Loucy (cell line): ENCODE measurements at regions not wholly inside any gene's neighbourhood (a gene's known extent, or its start where the extent isn't known, plus 50 kb on each side); places are given as distances from the start of the nearest gene placed in this dataset.

ENCODE experiments used
- H2AFZ ChIP-seq: fragments of 200-600 bp; sonication (generic); 2 replicates; pipeline ENCODE4 v1.6.0; 2016; ENCODE audit warnings: antibody characterized with exemption, mild to moderate bottlenecking, low read length, moderate library complexity
- H3F3A ChIP-seq: fragments of 200-600 bp; 2 replicates; pipeline ENCODE4 v1.6.0; 2016; ENCODE audit warnings: antibody characterized with exemption, low read depth, mild to moderate bottlenecking
- H3K27me3 ChIP-seq: fragments of 200-600 bp; sonication (generic); 2 replicates; pipeline ENCODE4 v1.6.1; 2014; ENCODE audit warnings: low read length, mild to moderate bottlenecking; ENCODE audit not compliant: insufficient read depth, poor library complexity, severe bottlenecking
- H3K36me3 ChIP-seq: fragments of 200-600 bp; sonication (generic); 2 replicates; pipeline ENCODE4 v1.6.1; 2016; ENCODE audit warnings: low read length; ENCODE audit not compliant: insufficient read depth
- H3K4me1 ChIP-seq: fragments of 200-600 bp; sonication (generic); 2 replicates; pipeline ENCODE4 v1.5.1; 2014; ENCODE audit warnings: low read length, mild to moderate bottlenecking; ENCODE audit not compliant: insufficient read depth, poor library complexity, severe bottlenecking
- H3K4me2 ChIP-seq: fragments of 200-600 bp; sonication (generic); 2 replicates; pipeline ENCODE4 v1.6.0; 2014; ENCODE audit warnings: antibody characterized with exemption, low read length, low read depth, mild to moderate bottlenecking; ENCODE audit not compliant: poor library complexity, severe bottlenecking
- H3K4me3 ChIP-seq: fragments of 200-600 bp; sonication (generic); 2 replicates; pipeline ENCODE4 v1.5.1; 2014; ENCODE audit warnings: low read length, mild to moderate bottlenecking, mixed read lengths; ENCODE audit not compliant: poor library complexity, severe bottlenecking
- H3K79me2 ChIP-seq: fragments of 200-600 bp; sonication (generic); 2 replicates; pipeline ENCODE4 v1.6.1; 2014; ENCODE audit warnings: low read length; ENCODE audit not compliant: insufficient read depth
- H3K9ac ChIP-seq: fragments of 200-600 bp; sonication (generic); 2 replicates; pipeline ENCODE4 v1.6.0; 2014; ENCODE audit warnings: mild to moderate bottlenecking, low read depth, low read length, moderate library complexity; ENCODE audit not compliant: poor library complexity, severe bottlenecking
- H3K9me2 ChIP-seq: fragments of 200-600 bp; sonication (generic); replicated peaks from 2 replicates; pipeline ENCODE4 v1.6.1; 2016; ENCODE audit warnings: low read depth, low read length, mixed read lengths
- H3K9me3 ChIP-seq: fragments of 200-600 bp; sonication (generic); 2 replicates; pipeline ENCODE4 v1.6.1; 2014; ENCODE audit warnings: mild to moderate bottlenecking, antibody characterized with exemption, low read length, low read depth; ENCODE audit not compliant: insufficient read depth
- H4K20me1 ChIP-seq: fragments of 200-600 bp; sonication (generic); 2 replicates; pipeline ENCODE4 v1.6.0; 2014; ENCODE audit warnings: antibody characterized with exemption, low read length, mild to moderate bottlenecking; ENCODE audit not compliant: insufficient read depth, poor library complexity, severe bottlenecking
- CTCF ChIP-seq: fragments of 200-600 bp; sonication (generic); conservative IDR thresholded peaks from 2 replicates; pipeline ENCODE4 v1.5.1; 2014; ENCODE audit warnings: mild to moderate bottlenecking, antibody characterized with exemption, low read length
- EZH2phosphoT487 ChIP-seq: fragments of 200-600 bp; IDR thresholded peaks from 2 replicates; pipeline ENCODE4 v1.6.1; 2018; ENCODE audit warnings: antibody characterized with exemption, mild to moderate bottlenecking, moderate library complexity, borderline replicate concordance

GRCh38 chr6:113600551-113601339 lies 256.4 kb upstream of the MARCKS start:
- H3K4me2 ChIP-seq, result no peak overlapping the region
- no peaks in the 10 kb centered on the region for H3K9me2 ChIP-seq
- no peaks in the 10 kb centered on the region for H3K36me3 ChIP-seq
- no peaks in the 10 kb centered on the region for H3K4me1 ChIP-seq
- no peaks in the 10 kb centered on the region for H3K27me3 ChIP-seq
- TF ChIP-seq EZH2phosphoT487, result no peak
- TF ChIP-seq CTCF, result no peak
- H3K9me3 ChIP-seq, result no peaks in the 10 kb centered on the region
- no peak overlapping the region for H3K9ac ChIP-seq
- H4K20me1 ChIP-seq, result no peaks in the 10 kb centered on the region
- H2AFZ ChIP-seq, result no peak overlapping the region
- H3K4me3 ChIP-seq, result no peak overlapping the region
- no peaks in the 10 kb centered on the region for H3K79me2 ChIP-seq
- no peaks in the 10 kb centered on the region for H3F3A ChIP-seq

- Histone ChIP-seq H3K9ac (no peak overlapping the region), H3K9me2 (no peaks in the 10 kb centered on the region), H3K4me1 (no peaks in the 10 kb centered on the region), H3K4me3 (no peak overlapping the region), H4K20me1 (no peaks in the 10 kb centered on the region), H3K36me3 (no peaks in the 10 kb centered on the region), H3K4me2 (no peak overlapping the region), H3F3A (no peaks in the 10 kb centered on the region), H3K9me3 (no peaks in the 10 kb centered on the region), H3K79me2 (no peaks in the 10 kb centered on the region), H2AFZ (no peak overlapping the region), H3K27me3 (no peaks in the 10 kb centered on the region)
- no peak for TF ChIP-seq EZH2phosphoT487
- TF ChIP-seq CTCF, result no peak
These were observed 249.2 kb upstream of the MARCKS start for GRCh38 chr6:113607821-113608545.

GRCh38 chr6:113610377-113610988 lies 246.7 kb upstream of the MARCKS start:
- Histone ChIP-seq H2AFZ (no peak overlapping the region), H3K36me3 (no peaks in the 10 kb centered on the region), H3K9me2 (no peaks in the 10 kb centered on the region), H3K79me2 (no peaks in the 10 kb centered on the region), H3K9me3 (no peaks in the 10 kb centered on the region), H3K4me1 (no peaks in the 10 kb centered on the region), H3F3A (no peaks in the 10 kb centered on the region), H3K27me3 (no peaks in the 10 kb centered on the region), H3K4me3 (no peak overlapping the region), H3K9ac (no peak overlapping the region), H4K20me1 (no peaks in the 10 kb centered on the region), H3K4me2 (no peak overlapping the region)
- TF ChIP-seq EZH2phosphoT487 (no peak), CTCF (no peak)
